ENCODE measurements at regions not wholly inside any gene's neighbourhood (a gene's known extent, or its start where the extent isn't known, plus 50 kb on each side); places are given as distances from the start of the nearest gene placed in this dataset.

- TF ChIP-seq CTCF (IDR thresholded peaks at IDR 0.05) (no peak), POLR2A (IDR thresholded peaks at IDR 0.05) (no peak)
Observed at GRCh38 chr1:20428841-20429240, 57.2 kb downstream of the CAMK2N1 start.

Data from prostate gland (tissue), 2 donors.